ENCODE measurements at regions not wholly inside any gene's neighbourhood (a gene's known extent, or its start where the extent isn't known, plus 50 kb on each side); places are given as distances from the start of the nearest gene placed in this dataset.

- no peaks in the 10 kb centered on the region for H3K27me3 ChIP-seq (ENCODE audit: control insufficient read depth in 2 of 2, insufficient read depth in 2 of 2, low read length in 2 of 2)
- H4K20me1 ChIP-seq (replicated peaks; ENCODE audit: control insufficient read depth, insufficient read depth, low read length): no peaks in the 10 kb centered on the region
- in situ Hi-C loops (cut with MboI) (no loop called here), intact Hi-C loops (cut with micrococcal nuclease) (no loop called here)
- H3K9ac ChIP-seq (ENCODE audit: insufficient read depth in 1 of 2, low read depth in 2 of 2, low read length in 2 of 2): no peak overlapping the region
- no peak for ATAC-seq
- no peaks in the 10 kb centered on the region for H3K9me1 ChIP-seq (ENCODE audit: control insufficient read depth, insufficient read depth, low read length)
- POLR2A ChIA-PET: no interaction called here
- H3K4me3 ChIP-seq: no peak overlapping the region
- CTCF ChIA-PET (ENCODE audit: low intra/inter-chr PET ratio): no interaction called here
- H2AFZ ChIP-seq (ENCODE audit: low read depth, low read length): no peak overlapping the region
- no TSS peak for BruUV-seq (replicated peaks)
- no peak overlapping the region for H3K27ac ChIP-seq (ENCODE audit: extremely low read depth, low read depth, low read length)
- no peaks in the 10 kb centered on the region for H3K79me2 ChIP-seq (ENCODE audit: control insufficient read depth, insufficient read depth, low read length)
- H3K4me1 ChIP-seq (replicated peaks in 1 of 2; ENCODE audit: control insufficient read depth in 2 of 2, insufficient read depth in 2 of 2, low read length in 2 of 2): no peaks in the 10 kb centered on the region
- no peaks in the 10 kb centered on the region for H3K9me3 ChIP-seq (replicated peaks; ENCODE audit: control insufficient read depth, insufficient read depth, low read depth, low read length)
- FAIRE-seq: no peak
- WGBS (ENCODE audit: insufficient coverage, low coverage, missing lambda C conversion rate): 0% methylated on average over 3 of the region's 3 CpGs
- no peaks in the 10 kb centered on the region for H3K36me3 ChIP-seq (ENCODE audit: control insufficient read depth, insufficient read depth, low read length)
- no peak for DNase-seq (ENCODE audit: extremely low read depth in 1 of 4, low spot score in 3 of 4)
- TF ChIP-seq ZBTB1 (CRISPR knock-in tag; IDR thresholded peaks at IDR 0.05; ENCODE audit: borderline replicate concordance, low read depth) (no peak), NONO (IDR thresholded peaks at IDR 0.05; ENCODE audit: low read depth in 2 of 2, low read length in 1 of 2) (no peak), PKNOX1 (IDR thresholded peaks at IDR 0.05) (no peak), SRSF7 (optimal IDR thresholded peaks at IDR 0.05; ENCODE audit: low read depth, low read length) (no peak), L3MBTL2 (IDR thresholded peaks at IDR 0.05) (no peak), MXD1 (CRISPR knock-in tag; IDR thresholded peaks at IDR 0.05; ENCODE audit: borderline replicate concordance, poor library complexity, severe bottlenecking) (no peak), FOXA1 (IDR thresholded peaks at IDR 0.05; ENCODE audit: borderline replicate concordance) (no peak), UBTF (IDR thresholded peaks at IDR 0.05; ENCODE audit: borderline replicate concordance in 1 of 2, low read depth in 2 of 2, low read length in 2 of 2) (no peak), PPARD (CRISPR knock-in tag; IDR thresholded peaks at IDR 0.05) (no peak), SMAD4 (CRISPR knock-in tag; conservative IDR thresholded peaks at IDR 0.05) (no peak), KLF16 (IDR thresholded peaks at IDR 0.05) (no peak), NKRF (IDR thresholded peaks at IDR 0.05; ENCODE audit: borderline replicate concordance) (no peak), DDX20 (tag; IDR thresholded peaks at IDR 0.05; ENCODE audit: low read depth) (no peak), ZNF143 (CRISPR knock-in tag; IDR thresholded peaks at IDR 0.05) (no peak), PTRF (tag; IDR thresholded peaks at IDR 0.05) (no peak), SRSF3 (IDR thresholded peaks at IDR 0.05; ENCODE audit: insufficient read depth, low read length) (no peak), HDAC2 (IDR thresholded peaks at IDR 0.05) (no peak), SPI1 (IDR thresholded peaks at IDR 0.05; ENCODE audit: borderline replicate concordance, low read depth, low read length) (no peak)
- H3K4me2 ChIP-seq (ENCODE audit: insufficient read depth, low read length): no peak overlapping the region
Measured at GRCh38 chrX:122787231-122787630, 396.8 kb upstream of the GRIA3 start.

Measured in K562 (cell line).